T-helper 1 cell (primary cell): ENCODE measurements at regions not wholly inside any gene's neighbourhood (a gene's known extent, or its start where the extent isn't known, plus 50 kb on each side); places are given as distances from the start of the nearest gene placed in this dataset.

Source experiments
- DNase-seq, 5 donors: peaks; one replicate each; pipeline ENCODE4 v3.0.0-alpha.2; 2012 to 2020

- no peak for DNase-seq
These were observed 214.6 kb downstream of the TRIB2 start for GRCh38 chr2:12931186-12931844.

GRCh38 chr2:12932192-12932591, 215.5 kb downstream of the TRIB2 start:
- DNase-seq = no peak

GRCh38 chr2:12934146-12934756, 217.5 kb downstream of the TRIB2 start:
- DNase-seq = no peak

- DNase-seq = no peak
These were observed 218.5 kb downstream of the TRIB2 start for GRCh38 chr2:12935222-12935621.

DNA sequence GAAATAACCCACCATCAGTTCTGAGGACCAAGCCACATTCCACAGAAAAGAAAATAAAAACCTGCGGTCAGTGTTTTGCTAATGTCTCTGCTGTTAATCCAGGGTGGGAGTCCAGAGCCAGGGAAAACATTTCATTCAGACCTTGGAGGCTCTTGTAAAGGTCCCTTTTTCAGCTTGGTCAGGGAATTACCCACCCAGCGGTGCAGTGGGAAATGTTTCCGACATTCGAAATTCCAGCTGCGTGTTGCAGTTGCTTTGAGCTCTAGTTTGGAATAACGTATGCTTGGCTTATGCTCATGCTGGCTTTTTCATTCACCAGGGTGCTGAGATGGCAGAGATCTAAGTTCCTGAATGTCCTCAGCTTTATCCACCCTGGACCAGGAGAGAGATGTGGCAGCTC, 219.1 kb downstream of the TRIB2 start:
- DNase-seq = no peak

DNA sequence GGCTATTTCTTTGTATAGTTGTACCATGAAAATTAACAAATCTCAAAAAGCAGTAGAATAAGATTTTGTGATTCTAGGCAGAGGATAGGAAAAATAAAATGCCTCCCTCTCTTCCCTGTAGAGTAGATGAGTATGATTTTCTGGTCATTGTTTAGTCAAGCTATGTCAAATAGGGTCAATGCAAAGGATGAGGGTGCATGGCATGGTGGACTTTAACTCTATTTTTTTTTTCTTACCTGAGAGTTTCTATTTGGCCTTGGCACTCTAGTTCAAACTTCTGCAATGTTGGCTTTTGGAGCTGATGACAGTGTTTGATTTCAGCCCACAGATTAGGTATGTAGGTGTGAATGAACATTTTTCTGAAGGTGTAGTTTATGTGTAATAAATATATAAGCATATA, 224.5 kb downstream of the TRIB2 start:
- DNase-seq = no peak

DNA sequence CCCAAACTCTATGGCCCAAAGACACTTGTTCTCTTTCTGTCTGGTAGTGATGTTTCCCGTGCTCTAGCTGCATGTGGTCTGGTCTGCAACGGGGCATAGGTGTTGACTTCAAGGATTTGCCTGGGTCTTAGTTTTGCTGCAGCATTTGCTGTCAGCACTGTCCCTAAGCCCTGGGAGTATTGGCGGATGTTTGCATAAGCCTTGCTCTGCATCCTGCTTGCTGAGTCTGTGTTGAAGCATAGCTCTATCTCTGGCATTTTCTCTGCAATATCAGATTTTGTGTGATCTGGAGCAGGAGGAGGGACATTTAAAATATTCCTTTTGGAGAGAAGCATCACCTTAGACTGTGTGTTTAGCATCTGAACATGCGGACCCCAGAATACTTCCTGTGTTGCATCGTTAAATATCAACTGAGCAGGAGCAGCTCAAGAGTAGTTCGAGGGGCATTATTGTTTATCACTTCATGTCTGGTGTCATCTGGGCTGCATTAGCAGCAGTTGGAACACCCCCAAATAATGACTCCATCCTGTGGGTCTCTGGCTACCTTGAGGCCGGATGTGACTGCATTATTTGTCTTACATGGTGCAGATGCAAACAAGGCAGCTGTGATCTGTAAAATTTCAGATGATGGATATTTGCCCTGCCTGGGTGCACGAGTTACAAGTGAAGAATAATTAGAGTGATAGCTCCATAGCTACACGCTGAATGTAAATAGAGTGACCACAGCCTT, 231.7 kb downstream of the TRIB2 start:
- no peak for DNase-seq

GRCh38 chr2:12948961-12949353, 232.2 kb downstream of the TRIB2 start:
- DNase-seq = peak in 1 of 5 donors; percentile 47

GRCh38 chr2:12949406-12949805, 232.7 kb downstream of the TRIB2 start:
- no peak for DNase-seq

DNA sequence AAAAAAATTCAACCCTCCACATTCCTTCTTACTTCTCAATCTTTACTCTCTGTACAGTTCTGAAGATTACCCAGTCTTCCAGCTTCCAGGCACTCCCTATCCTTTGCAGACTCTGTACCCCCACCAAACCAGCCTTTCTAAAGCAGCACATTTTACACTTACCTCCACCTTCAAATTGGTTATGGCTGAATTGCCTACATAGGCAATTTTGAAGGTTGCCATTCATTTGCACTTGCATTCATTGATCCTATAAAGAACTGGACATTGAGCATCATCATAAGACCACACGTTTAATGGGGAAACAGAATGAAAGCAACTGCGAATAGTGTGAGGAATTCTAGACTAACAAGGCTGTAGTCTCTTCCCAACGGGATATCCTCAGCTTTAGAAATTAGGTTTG, 233.4 kb downstream of the TRIB2 start:
- no peak for DNase-seq

GRCh38 chr2:12950957-12951656, 234.4 kb downstream of the TRIB2 start:
- DNase-seq = no peak

DNA sequence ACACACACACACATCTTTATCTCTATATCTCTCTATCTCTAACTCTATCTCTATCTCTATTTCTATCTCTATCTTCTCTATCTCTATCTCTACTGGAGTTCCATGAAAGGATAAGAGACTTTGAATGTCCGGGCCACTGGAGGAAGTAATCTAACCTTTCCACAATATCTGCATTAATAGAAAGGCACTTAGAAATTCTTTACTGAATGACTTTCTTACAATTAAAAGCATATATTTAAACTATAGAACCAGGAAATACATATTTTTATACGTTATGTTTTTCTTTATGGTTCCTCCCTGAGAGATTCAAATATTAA, 234.9 kb downstream of the TRIB2 start:
- no peak for DNase-seq

DNA sequence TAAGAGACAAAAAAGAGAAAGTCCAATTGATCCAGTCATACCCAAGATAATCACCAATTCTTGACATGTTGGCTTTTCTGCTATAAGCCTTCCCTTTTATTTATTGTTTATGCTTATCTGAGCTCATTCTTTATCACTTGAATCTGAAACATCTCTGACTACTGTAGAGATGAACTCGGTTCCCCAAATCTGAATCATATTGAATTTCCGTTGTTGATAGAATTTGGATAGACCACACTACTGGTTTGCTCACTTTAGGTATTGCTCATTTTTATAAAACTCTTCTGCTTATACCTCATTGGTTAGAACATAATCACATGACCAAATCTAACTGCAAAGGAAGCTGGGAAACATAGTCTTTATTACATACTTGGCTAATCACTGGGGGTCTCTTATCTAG, 236.9 kb downstream of the TRIB2 start:
- no peak for DNase-seq

DNA sequence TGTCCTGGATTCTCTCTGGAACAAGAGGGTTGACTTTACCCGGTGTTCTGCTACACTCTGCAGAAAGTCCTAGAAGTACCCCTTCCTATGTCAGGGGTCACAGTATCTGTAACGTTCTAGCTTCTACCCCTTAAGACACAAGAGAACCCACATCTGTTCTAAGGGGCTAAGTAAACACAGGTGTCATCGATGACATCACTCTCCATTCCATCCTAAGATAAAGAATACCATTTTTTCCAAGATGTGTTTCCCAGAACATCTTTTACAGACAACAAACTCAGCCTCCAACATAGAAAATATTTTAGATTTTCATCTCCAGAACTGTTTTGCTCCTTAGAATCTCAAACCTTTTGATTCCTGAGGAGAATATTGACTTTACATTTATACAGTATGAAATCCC, 239.1 kb downstream of the TRIB2 start:
- DNase-seq = no peak

GRCh38 chr2:12957251-12957650, 240.5 kb downstream of the TRIB2 start:
- no peak for DNase-seq

DNA sequence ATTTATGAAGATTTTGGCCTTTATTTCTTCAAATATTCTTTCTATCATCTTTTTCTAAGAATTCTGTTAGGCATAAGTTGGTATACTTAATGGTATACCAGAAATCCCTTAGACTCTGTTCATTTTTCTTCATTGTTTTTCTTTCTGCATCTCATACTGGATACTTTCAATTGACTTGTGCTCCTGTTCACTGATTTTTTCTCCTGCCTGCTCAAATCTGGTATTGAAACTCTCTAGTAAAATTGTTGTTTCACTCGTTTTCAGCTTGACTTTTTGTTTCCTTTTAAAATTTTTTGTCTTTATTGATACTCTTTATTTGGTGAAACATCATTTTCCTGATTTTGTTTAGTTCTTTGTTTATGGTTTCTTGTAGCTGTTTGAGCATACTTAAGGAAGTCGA, 243.2 kb downstream of the TRIB2 start:
- no peak for DNase-seq

DNA sequence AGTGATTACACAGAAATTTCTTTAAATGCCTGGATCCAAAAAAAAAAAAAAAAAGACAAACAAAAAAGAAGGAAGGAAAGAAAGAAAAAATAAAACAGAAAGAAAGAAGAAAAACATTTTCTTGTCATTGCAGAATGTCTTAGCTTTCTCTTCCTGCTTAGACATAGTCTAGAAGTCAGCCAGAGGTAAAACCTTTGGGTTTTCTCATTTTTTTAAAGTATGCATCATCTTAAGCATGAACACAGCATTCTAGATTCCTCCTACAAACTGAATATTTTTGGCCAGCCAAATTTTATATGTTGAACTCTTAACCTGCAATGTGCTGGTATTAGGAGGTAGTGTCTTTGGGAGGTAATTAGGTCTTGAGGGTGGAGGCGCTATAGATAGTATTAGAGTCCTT, 243.9 kb downstream of the TRIB2 start:
- no peak for DNase-seq

DNA sequence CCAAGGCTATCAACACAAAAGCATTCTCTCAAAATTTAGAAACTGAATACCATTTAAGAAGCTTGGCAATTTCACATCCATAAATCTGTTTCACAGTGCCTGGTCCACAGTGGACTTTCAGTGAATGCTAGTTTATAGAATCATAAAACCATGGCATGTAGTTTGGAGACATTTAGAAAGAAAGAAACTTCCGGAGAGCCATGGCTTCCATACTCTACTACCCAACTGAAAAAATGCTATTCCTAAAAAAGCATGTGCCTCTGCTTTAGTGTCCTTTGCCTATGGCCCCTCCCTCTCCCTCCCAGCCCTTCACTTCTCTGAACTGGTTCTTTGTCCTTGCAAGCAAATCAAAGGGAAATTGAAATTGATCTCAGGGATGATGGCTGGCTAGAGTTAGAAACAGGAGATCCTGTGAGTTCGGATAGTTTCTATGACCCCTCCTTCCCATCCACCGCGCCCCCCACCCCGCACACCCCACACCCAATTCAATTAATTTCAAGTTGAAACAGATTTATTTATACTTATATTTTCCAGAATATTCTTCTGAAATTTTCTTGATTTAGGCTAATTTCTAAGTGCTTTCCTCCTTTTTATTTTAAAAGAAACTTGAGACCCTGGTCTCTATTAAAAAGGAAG, 248.3 kb downstream of the TRIB2 start:
- peak in 1 of 5 donors; percentile 12 for DNase-seq

- DNase-seq = peak in 1 of 5 donors; percentile 85
These were observed 249.0 kb downstream of the TRIB2 start for GRCh38 chr2:12965540-12966269.

DNA sequence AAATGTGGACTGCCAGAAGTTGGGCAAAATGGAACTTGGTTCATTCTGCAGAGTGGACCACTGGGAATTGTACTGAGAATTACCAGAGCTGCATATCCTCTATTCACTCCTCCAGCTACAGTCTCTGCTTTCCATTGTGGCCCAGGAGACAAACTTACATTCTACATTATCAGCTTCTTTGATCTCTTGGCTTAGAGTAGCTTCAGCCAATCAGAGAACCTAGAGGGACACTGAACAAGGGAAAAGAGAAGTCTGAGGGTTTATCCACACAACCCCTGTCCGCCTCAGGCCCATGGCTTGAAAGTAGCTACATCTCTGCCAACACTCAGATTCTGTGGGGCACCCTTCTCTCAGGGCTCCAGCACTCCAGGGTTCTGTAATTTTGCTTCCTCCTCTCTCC, 251.1 kb downstream of the TRIB2 start:
- DNase-seq = no peak

DNA sequence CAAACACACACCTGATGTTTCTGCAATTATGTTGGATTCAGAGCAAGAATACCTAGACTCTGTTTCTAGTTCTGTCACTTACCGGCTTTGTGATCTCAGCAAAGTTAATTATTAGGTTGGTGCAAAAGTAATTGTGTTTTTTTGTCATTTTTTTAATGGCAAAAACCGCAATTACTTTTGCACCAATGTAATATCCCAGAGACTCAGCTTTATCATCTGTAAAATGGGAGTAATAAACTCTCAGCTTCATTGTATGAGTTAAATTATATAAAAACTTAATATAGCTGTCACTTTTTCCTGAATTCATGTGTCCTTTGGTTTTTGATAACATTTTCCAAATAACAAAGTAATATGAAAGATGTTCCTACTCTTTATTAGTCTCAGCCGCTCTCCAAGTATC, 251.7 kb downstream of the TRIB2 start:
- DNase-seq = no peak

DNA sequence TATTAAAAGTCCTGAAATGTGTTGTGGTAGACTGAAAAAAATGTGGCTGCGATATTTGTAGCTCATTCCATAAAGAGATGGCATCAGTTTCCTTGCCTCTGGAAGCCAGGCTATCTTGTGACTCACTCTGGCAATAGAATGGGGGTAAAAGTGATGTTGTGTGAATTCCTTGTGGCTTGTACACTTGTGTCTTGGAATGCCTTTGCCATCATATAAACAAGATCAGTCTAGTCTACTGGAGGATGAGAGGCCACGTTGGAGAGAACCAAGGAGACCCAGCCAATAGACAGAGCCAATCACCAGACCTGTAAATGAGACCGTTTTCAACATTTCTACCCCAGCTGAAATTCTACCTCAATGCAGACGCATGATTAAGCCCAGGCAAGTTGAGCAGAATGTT, 254.1 kb downstream of the TRIB2 start:
- no peak for DNase-seq
